22Rv1 (cell line): ENCODE measurements at regions not wholly inside any gene's neighbourhood (a gene's known extent, or its start where the extent isn't known, plus 50 kb on each side); places are given as distances from the start of the nearest gene placed in this dataset.

Experiments used
- H3K27ac ChIP-seq: fragments of 450-650 bp; 2 replicates; pipeline ENCODE4 v1.5.1; 2017
- CTCF ChIP-seq: fragments of 450-650 bp; IDR thresholded peaks from 2 replicates; pipeline ENCODE4 v1.5.1; 2017; ENCODE audit warnings: mild to moderate bottlenecking
- ZFX ChIP-seq: fragments of 450-650 bp; IDR thresholded peaks from 2 replicates; pipeline ENCODE4 v1.6.1; 2017; ENCODE audit warnings: antibody characterized with exemption, borderline replicate concordance

GRCh38 chr1:213724640-213725536 is 262.9 kb upstream of the PROX1 start:
- TF ChIP-seq ZFX, result no peak
- no peak for TF ChIP-seq CTCF
- no peak overlapping the region for H3K27ac ChIP-seq

- no peak overlapping the region for H3K27ac ChIP-seq
- TF ChIP-seq ZFX (no peak), CTCF (no peak)
These were observed 259.8 kb upstream of the PROX1 start for GRCh38 chr1:213727853-213728592.

- TF ChIP-seq ZFX, result no peak
- TF ChIP-seq CTCF, result no peak
- H3K27ac ChIP-seq, result no peak overlapping the region
These were observed 258.9 kb upstream of the PROX1 start for GRCh38 chr1:213728593-213729536.

- H3K27ac ChIP-seq, result no peak overlapping the region
- TF ChIP-seq CTCF (no peak), ZFX (no peak)
These were observed 254.1 kb upstream of the PROX1 start for GRCh38 chr1:213733705-213734104.

GRCh38 chr1:213737398-213738035 is 250.3 kb upstream of the PROX1 start:
- H3K27ac ChIP-seq, result no peak overlapping the region
- TF ChIP-seq ZFX (no peak), CTCF (no peak)

GRCh38 chr1:213738658-213739057 is 249.1 kb upstream of the PROX1 start:
- no peak overlapping the region for H3K27ac ChIP-seq
- no peak for TF ChIP-seq CTCF
- no peak for TF ChIP-seq ZFX
